NCI-H1092 (cell line): ENCODE measurements at regions not wholly inside any gene's neighbourhood (a gene's known extent, or its start where the extent isn't known, plus 50 kb on each side); places are given as distances from the start of the nearest gene placed in this dataset.

Experiments used
- DNase-seq: peaks from one replicate; lab custom pipeline; 2025; lab: John Stamatoyannopoulos, UW

- DNase-seq, result no peak
These were observed 88.3 kb upstream of the PLEKHG7 start for GRCh38 chr12:92614502-92614901.

GRCh38 chr12:92614001-92614400 lies 88.8 kb upstream of the PLEKHG7 start:
- no peak for DNase-seq

GRCh38 chr12:92612611-92613010 lies 90.2 kb upstream of the PLEKHG7 start:
- DNase-seq, result no peak

GRCh38 chr12:92608151-92609091 lies 94.4 kb upstream of the PLEKHG7 start:
- DNase-seq, result no peak

GRCh38 chr12:92606956-92607355 lies 95.8 kb upstream of the PLEKHG7 start:
- DNase-seq, result no peak

GRCh38 chr12:92605621-92606170 lies 97.1 kb upstream of the PLEKHG7 start:
- no peak for DNase-seq

- DNase-seq, result no peak
These were observed 98.0 kb upstream of the PLEKHG7 start for GRCh38 chr12:92604786-92605185.

- no peak for DNase-seq
These were observed 98.9 kb upstream of the PLEKHG7 start for GRCh38 chr12:92603741-92604432.

GRCh38 chr12:92602930-92603623 lies 99.7 kb upstream of the PLEKHG7 start:
- no peak for DNase-seq

- DNase-seq, result no peak
These were observed 100.3 kb upstream of the PLEKHG7 start for GRCh38 chr12:92602476-92602875.

- no peak for DNase-seq
These were observed 101.1 kb upstream of the PLEKHG7 start for GRCh38 chr12:92601680-92602079.

GRCh38 chr12:92601176-92601575 lies 101.6 kb upstream of the PLEKHG7 start:
- no peak for DNase-seq

GRCh38 chr12:92600052-92600451 lies 102.7 kb upstream of the PLEKHG7 start:
- no peak for DNase-seq

- no peak for DNase-seq
These were observed 104.8 kb upstream of the PLEKHG7 start for GRCh38 chr12:92597997-92598396.

- DNase-seq, result no peak
These were observed 105.7 kb upstream of the PLEKHG7 start for GRCh38 chr12:92597118-92597517.

- no peak for DNase-seq
These were observed 106.4 kb upstream of the PLEKHG7 start for GRCh38 chr12:92596383-92596782.

- no peak for DNase-seq
These were observed 107.1 kb upstream of the PLEKHG7 start for GRCh38 chr12:92595663-92596062.

- no peak for DNase-seq
These were observed 108.9 kb upstream of the PLEKHG7 start for GRCh38 chr12:92593734-92594402.

GRCh38 chr12:92585115-92585727 lies 117.6 kb upstream of the PLEKHG7 start:
- no peak for DNase-seq

GRCh38 chr12:92583910-92584309 lies 118.9 kb upstream of the PLEKHG7 start:
- no peak for DNase-seq

- DNase-seq, result no peak
These were observed 119.9 kb upstream of the PLEKHG7 start for GRCh38 chr12:92582893-92583292.
